HL-60 (cell line): ENCODE measurements at regions not wholly inside any gene's neighbourhood (a gene's known extent, or its start where the extent isn't known, plus 50 kb on each side); places are given as distances from the start of the nearest gene placed in this dataset.

Experiments used
- DNase-seq, 2 experiments: peaks; one replicate each; pipeline ENCODE4 v3.0.0-alpha.2; 2010 to 2020; ENCODE audit warnings: low read depth in 1 of 2, low spot score in 1 of 2
- H3K27ac ChIP-seq: fragments of 250-450 bp; sonication (Bioruptor Pico); replicated peaks from 2 replicates; pipeline ENCODE4 v1.5.1; 2020; ENCODE audit warnings: mild to moderate bottlenecking, moderate library complexity
- H3K27me3 ChIP-seq: fragments of 250-450 bp; sonication (Bioruptor Pico); 2 replicates; pipeline ENCODE4 v1.5.1; 2021; ENCODE audit warnings: mild to moderate bottlenecking, moderate library complexity; ENCODE audit not compliant: insufficient read depth, poor library complexity, severe bottlenecking
- H3K4me3 ChIP-seq: replicated peaks from 2 replicates; pipeline ENCODE4 v1.5.1; 2011; ENCODE audit warnings: mild to moderate bottlenecking, control low read depth, low read length; ENCODE audit not compliant: insufficient read depth
- GABPA ChIP-seq: IDR thresholded peaks from 2 replicates; pipeline ENCODE4 v1.6.1; 2012; ENCODE audit warnings: low read depth
- POLR2AphosphoS5 ChIP-seq: IDR thresholded peaks from 2 replicates; pipeline ENCODE4 v1.6.1; 2012; ENCODE audit warnings: low read depth
- SPI1 ChIP-seq: IDR thresholded peaks from 2 replicates; pipeline ENCODE4 v1.6.1; 2012; ENCODE audit warnings: low read depth, mild to moderate bottlenecking, borderline replicate concordance
- TF ChIP-seq, protein P1 (sequence below): IDR thresholded peaks from 2 replicates; pipeline ENCODE4 v1.6.1; 2012; ENCODE audit warnings: low read depth; ENCODE audit not compliant: insufficient replicate concordance
- TF ChIP-seq, protein P2 (sequence below): IDR thresholded peaks from one replicate; pipeline ENCODE4 v1.5.1; 2011; ENCODE audit warnings: low read length, control low read depth, inconsistent platforms; ENCODE audit not compliant: insufficient read depth

DNA sequence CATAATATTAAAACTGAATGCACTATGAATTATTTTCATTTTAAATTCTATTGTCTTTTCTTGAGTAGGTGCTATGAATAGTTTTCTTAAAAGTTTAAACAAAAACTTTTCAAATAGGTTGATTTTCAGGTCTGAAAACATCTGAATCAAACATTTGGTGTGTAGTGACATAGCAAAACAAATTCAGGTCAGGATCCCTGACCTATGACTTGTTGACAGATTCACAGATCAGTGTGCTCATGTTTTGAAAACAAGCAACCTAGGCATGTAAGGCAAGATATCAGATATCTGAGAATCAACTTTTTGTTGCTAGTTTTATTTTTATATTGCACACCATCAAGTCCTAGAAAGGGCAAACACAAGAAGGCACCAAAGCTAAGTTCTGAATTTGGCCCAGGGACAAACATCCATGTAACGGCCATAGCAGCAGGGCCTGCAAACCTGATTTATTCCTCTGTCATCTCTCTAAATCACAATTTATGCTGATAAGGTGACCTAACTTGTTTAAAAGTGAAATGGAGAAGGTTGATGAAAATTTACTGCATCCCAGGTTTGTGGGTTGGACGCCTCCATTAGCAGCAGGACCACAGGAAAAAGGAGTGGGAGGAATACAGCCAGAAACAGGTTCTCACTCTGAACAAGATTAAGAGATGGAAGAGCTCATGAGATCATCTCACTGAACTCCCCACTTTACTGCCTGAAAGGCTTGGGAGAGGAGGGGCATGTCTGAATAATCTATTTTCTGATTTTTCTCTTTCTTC is 337.7 kb downstream of the KCNRG start:
- DNase-seq, result no peak
- no peaks in the 10 kb centered on the region for H3K27me3 ChIP-seq
- TF ChIP-seq, protein P1, sequence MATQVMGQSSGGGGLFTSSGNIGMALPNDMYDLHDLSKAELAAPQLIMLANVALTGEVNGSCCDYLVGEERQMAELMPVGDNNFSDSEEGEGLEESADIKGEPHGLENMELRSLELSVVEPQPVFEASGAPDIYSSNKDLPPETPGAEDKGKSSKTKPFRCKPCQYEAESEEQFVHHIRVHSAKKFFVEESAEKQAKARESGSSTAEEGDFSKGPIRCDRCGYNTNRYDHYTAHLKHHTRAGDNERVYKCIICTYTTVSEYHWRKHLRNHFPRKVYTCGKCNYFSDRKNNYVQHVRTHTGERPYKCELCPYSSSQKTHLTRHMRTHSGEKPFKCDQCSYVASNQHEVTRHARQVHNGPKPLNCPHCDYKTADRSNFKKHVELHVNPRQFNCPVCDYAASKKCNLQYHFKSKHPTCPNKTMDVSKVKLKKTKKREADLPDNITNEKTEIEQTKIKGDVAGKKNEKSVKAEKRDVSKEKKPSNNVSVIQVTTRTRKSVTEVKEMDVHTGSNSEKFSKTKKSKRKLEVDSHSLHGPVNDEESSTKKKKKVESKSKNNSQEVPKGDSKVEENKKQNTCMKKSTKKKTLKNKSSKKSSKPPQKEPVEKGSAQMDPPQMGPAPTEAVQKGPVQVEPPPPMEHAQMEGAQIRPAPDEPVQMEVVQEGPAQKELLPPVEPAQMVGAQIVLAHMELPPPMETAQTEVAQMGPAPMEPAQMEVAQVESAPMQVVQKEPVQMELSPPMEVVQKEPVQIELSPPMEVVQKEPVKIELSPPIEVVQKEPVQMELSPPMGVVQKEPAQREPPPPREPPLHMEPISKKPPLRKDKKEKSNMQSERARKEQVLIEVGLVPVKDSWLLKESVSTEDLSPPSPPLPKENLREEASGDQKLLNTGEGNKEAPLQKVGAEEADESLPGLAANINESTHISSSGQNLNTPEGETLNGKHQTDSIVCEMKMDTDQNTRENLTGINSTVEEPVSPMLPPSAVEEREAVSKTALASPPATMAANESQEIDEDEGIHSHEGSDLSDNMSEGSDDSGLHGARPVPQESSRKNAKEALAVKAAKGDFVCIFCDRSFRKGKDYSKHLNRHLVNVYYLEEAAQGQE, result no peak
- TF ChIP-seq, protein P2, sequence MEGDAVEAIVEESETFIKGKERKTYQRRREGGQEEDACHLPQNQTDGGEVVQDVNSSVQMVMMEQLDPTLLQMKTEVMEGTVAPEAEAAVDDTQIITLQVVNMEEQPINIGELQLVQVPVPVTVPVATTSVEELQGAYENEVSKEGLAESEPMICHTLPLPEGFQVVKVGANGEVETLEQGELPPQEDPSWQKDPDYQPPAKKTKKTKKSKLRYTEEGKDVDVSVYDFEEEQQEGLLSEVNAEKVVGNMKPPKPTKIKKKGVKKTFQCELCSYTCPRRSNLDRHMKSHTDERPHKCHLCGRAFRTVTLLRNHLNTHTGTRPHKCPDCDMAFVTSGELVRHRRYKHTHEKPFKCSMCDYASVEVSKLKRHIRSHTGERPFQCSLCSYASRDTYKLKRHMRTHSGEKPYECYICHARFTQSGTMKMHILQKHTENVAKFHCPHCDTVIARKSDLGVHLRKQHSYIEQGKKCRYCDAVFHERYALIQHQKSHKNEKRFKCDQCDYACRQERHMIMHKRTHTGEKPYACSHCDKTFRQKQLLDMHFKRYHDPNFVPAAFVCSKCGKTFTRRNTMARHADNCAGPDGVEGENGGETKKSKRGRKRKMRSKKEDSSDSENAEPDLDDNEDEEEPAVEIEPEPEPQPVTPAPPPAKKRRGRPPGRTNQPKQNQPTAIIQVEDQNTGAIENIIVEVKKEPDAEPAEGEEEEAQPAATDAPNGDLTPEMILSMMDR, result no peak
- TF ChIP-seq POLR2AphosphoS5 (no peak), SPI1 (no peak), GABPA (no peak)
- H3K27ac ChIP-seq, result no peak overlapping the region
- H3K4me3 ChIP-seq, result no peak overlapping the region

DNA sequence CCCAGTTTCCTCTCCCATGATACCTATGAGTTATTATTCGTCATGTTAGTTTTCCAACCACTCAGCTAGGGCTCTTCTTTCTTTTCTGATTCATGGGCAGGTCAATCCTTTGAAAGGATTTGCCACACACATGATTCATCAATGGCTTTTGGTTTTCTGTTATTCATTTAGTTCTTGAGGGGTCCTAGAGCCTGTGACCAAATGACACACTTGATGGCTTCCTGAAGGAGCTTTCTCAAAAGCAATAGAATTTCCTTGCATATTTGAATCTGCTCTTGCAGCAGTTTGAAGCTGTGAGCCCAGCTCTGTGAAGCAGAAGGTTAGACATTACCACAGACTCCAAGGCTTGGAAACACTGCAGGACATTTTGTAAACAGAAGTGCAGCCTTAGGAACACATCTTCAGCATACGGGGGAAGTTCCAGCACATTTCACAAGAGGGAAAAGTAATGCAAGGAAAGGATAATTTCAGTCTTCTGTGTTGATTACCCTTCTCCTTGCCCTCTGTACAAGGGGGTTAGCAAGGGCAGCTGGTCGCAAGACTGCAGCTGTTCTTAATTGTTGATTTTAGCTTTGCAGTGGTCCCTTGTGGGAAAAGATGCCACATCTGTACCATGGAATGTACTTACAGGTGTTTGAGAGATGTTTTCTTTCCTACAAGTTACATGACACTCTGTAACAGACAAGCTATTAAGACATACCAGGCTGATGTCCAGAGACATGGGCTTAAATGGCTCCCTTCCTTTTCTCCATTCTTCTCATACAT is 338.6 kb downstream of the KCNRG start:
- H3K4me3 ChIP-seq, result no peak overlapping the region
- H3K27me3 ChIP-seq, result no peaks in the 10 kb centered on the region
- TF ChIP-seq, protein P1, result no peak
- TF ChIP-seq, protein P2, result no peak
- TF ChIP-seq GABPA, result no peak
- no peak for TF ChIP-seq POLR2AphosphoS5
- TF ChIP-seq SPI1, result no peak
- DNase-seq, result peak in 1 of 2 experiments; percentile 20
- no peak overlapping the region for H3K27ac ChIP-seq

- no peak for TF ChIP-seq SPI1
- TF ChIP-seq GABPA, result no peak
- TF ChIP-seq POLR2AphosphoS5, result no peak
- TF ChIP-seq, protein P1, result no peak
- TF ChIP-seq, protein P2, result no peak
- no peak for DNase-seq
- no peak overlapping the region for H3K27ac ChIP-seq
Observed at GRCh38 chr13:50355797-50356196, 340.6 kb downstream of the KCNRG start.

More at GRCh38 chr13:50355797-50356196, 340.6 kb downstream of the KCNRG start:
- Histone ChIP-seq H3K4me3 (no peak overlapping the region), H3K27me3 (no peaks in the 10 kb centered on the region)
